Urinary bladder (tissue), 3 donors: ENCODE measurements at regions not wholly inside any gene's neighbourhood (a gene's known extent, or its start where the extent isn't known, plus 50 kb on each side); places are given as distances from the start of the nearest gene placed in this dataset.

Source experiments
- DNase-seq: peaks from one replicate; pipeline ENCODE4 v3.0.0-alpha.2; 2015; ENCODE audit errors: extremely low spot score
- H3K27ac ChIP-seq: one replicate; pipeline ENCODE4 v1.5.1; 2013; ENCODE audit warnings: low read depth, mild to moderate bottlenecking, moderate library complexity
- H3K36me3 ChIP-seq: one replicate; pipeline ENCODE4 v1.6.1; 2013; ENCODE audit warnings: mild to moderate bottlenecking, moderate library complexity; ENCODE audit not compliant: insufficient read depth
- H3K4me1 ChIP-seq: one replicate; pipeline ENCODE4 v1.6.1; 2013; ENCODE audit warnings: mild to moderate bottlenecking, moderate library complexity; ENCODE audit not compliant: insufficient read depth
- H3K4me3 ChIP-seq: one replicate; pipeline ENCODE4 v1.5.1; 2013; ENCODE audit warnings: low read depth, low read length
- WGBS: extraction: QIAGEN DNeasy Blood & Tissue Kit; methylation state at CpG from one replicate; pipeline ENCODE4 v1.1.7; 2013; 5-methylcytosine and 5-hydroxymethylcytosine counted together
- donor health status: healthy with polysubstance abuse.
- donor health status: healthy.

DNA sequence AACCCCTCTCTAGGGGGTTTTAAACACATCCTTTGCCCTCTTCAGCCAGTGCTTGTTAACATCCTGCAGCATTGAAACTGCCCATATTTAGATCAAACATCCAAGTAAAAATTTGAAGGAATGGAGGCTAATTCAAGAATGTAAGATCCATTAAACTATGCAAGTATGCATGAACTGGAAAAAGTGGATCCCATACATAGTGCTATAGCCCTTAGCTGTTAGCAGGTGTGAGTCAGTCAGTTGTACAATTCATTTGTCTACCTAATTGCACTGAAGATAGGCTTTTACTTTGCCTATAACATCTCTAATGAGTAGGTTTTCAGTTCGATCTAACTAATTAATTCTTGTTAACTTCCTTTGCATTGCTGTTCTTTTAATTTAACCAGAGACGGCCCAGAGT lies 270.9 kb downstream of the LMO4 start:
- WGBS, result 80% methylated on average over 2 of the region's 2 CpGs
- Histone ChIP-seq H3K4me1 (no peaks in the 10 kb centered on the region), H3K27ac (no peak overlapping the region), H3K36me3 (no peaks in the 10 kb centered on the region), H3K4me3 (no peak overlapping the region)
- no peak for DNase-seq

DNA sequence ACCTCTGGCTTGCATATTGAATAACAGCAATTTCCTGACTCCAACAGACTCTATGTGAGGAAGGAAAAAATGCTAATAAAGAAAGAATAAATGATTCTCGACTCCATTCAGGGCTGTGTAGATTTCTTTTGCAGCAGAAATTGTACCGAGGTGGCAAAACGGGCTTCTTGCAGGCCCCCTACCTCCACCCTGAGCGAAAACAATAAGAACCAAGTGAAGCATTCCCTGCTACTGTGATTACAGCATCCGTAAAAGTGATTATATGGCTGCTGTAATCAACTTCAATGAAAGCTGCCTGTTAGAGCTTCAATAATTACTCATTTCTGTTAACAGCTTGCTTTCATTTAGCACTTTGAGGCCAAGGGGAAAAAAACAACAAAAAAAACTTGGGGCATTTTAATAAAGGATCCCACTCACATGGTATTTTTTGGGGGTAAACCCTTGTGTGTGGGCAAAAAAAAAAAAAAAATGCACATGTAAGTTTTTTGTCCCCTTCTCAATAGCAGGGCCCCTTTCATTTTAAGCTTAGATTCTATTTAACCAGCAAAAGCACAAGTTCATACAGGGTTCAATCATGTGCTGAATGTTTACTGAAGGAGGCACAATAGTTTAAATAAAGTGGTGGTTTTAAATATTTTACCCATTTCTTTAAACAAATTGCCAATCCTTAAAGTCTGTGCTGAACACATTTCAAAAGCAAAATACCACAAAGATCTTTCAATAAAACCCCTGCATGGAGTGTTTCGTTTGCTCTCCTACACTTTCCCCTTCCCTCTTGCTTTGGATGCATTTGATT lies 271.6 kb downstream of the LMO4 start:
- DNase-seq, result no peak

DNA sequence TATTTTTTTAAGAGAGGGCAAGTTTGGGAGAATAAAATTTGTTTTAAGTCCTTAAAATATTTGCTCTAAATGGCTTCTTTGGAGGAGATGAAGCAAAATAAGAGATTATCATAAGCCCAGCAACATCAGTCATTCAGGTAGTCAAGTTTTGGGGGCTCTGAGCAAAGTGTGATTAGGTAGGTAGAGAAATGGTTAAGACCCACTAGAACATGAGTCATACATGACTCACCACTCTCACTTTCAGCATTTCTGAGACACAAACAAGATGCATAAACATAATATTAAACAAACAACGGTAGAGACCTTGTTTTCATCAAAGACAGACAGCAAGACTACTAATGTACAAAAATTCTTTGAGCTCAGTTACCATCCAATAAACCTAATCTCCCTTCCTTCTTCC lies 272.2 kb downstream of the LMO4 start:
- Histone ChIP-seq H3K36me3 (no peaks in the 10 kb centered on the region), H3K4me1 (no peaks in the 10 kb centered on the region), H3K4me3 (no peak overlapping the region), H3K27ac (no peak overlapping the region)
- no peak for DNase-seq
- 23% methylated on average over 1 of the region's 1 CpG for WGBS

More for the DNA sequence above, 271.6 kb downstream of the LMO4 start:
- Histone ChIP-seq H3K36me3 (no peaks in the 10 kb centered on the region), H3K4me1 (no peaks in the 10 kb centered on the region), H3K4me3 (no peak overlapping the region), H3K27ac (no peak overlapping the region)
- 72% methylated on average over 6 of the region's 6 CpGs for WGBS

DNA sequence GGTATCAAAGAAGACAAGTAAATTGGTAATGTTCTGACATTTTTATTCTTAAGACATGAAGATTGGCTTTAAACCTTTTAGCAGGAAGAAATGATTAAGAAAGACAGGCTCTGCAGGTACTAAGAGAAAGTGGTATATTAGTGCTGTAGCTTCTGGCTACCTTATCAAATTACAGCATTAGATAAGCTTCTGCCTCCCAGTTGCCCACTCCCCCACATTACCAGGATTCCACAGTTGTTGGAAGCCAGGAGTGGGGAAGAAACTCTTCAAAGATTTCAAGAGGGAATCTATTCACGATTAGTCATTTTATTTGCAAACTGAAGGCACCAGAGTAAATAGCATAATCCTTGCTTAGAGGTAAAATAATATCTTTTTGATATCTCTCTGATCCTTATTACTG lies 274.9 kb downstream of the LMO4 start:
- no peak overlapping the region for H3K27ac ChIP-seq
- no peaks in the 10 kb centered on the region for H3K4me1 ChIP-seq
- H3K4me3 ChIP-seq, result no peak overlapping the region
- WGBS, result 71% methylated on average over 1 of the region's 1 CpG
- DNase-seq, result no peak
- no peaks in the 10 kb centered on the region for H3K36me3 ChIP-seq

DNA sequence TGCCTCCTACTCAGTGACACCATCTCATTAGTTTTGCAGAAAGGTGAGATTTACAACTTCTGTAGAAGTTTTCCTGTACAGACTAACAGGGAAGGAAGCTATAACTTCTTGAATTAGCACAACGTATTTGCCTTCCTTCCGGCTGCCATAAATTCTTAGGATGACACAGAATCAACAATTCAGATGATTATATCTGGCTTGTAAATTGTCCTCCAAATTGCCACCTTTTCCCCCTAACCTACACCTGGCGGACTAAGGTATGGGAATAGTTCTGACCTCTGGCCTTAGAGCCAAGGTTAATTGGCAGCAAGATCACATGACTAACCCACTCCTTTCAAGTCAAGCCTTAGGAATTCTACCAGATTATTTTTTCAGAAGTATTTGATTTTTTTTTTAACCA lies 284.3 kb downstream of the LMO4 start:
- no peak overlapping the region for H3K4me3 ChIP-seq
- 76% methylated on average over 3 of the region's 3 CpGs for WGBS

DNA sequence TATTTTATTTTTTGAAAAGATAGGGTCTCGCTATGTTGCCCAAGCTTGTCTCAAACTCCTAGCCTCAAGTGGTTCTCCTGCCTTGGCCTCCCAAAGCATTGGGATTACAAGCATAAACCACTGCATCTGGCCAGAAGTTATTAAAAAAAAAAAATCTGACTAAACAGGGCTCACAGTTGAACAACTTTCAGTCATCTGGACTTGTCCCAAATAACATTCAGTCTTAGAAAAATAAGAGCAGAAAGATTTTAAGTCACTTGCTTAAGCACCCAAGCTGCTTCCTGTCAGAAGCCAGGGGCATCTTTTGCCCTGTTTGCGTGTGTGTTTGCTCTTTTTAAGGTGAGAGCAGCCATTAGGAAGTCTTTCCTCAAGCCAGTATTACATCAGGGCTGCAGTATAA lies 286.8 kb downstream of the LMO4 start:
- Histone ChIP-seq H3K4me3 (no peak overlapping the region), H3K4me1 (no peaks in the 10 kb centered on the region), H3K27ac (no peak overlapping the region), H3K36me3 (no peaks in the 10 kb centered on the region)
- DNase-seq, result no peak
- 86% methylated on average over 2 of the region's 2 CpGs for WGBS

More for the DNA sequence above, 284.3 kb downstream of the LMO4 start:
- Histone ChIP-seq H3K27ac (no peak overlapping the region), H3K36me3 (no peaks in the 10 kb centered on the region), H3K4me1 (no peaks in the 10 kb centered on the region)
- no peak for DNase-seq

DNA sequence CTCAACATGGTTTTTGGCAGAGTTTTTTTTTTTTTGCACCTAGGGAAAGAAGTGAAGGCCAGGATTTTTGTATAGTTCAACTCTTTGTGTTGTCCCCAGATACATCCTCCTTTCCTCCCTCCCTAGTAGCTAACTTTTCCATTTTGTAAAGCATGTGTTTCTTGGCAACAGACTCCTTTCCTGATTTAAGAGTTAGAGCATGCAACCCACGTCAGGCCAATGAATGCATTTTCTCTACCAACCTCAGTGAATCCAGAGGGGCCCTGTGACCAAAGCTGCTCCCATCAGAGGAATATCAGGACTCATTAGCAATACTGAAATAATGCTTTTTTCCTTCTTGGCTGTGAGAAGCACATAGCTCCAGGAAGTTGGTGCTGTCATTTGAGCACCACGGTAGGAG lies 287.2 kb downstream of the LMO4 start:
- no peak for DNase-seq
- no peaks in the 10 kb centered on the region for H3K36me3 ChIP-seq
- no peaks in the 10 kb centered on the region for H3K4me1 ChIP-seq
- no peak overlapping the region for H3K27ac ChIP-seq
- no peak overlapping the region for H3K4me3 ChIP-seq
- 54% methylated on average over 2 of the region's 2 CpGs for WGBS

DNA sequence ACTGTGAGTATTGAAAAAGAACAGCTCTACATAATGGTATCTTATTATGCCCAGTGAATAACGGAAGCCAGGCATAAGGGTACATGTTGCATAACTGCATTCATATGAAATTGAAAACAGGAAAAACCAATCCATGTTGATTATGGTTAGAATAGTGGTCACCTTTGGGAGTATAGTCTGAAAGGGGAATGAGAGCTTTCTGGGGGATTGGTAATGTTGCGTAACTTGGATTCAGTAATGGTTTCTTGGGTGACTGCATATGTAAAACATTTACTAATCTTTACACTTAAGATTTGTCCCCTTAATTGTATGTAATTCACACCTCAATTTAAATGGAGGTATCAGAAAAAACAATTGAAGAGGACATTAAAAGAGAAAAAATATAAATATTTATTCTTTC lies 292.1 kb downstream of the LMO4 start:
- WGBS, result 97% methylated on average over 2 of the region's 2 CpGs
- H3K4me3 ChIP-seq, result no peak overlapping the region
- no peak overlapping the region for H3K27ac ChIP-seq
- no peak for DNase-seq
- H3K36me3 ChIP-seq, result no peaks in the 10 kb centered on the region
- no peaks in the 10 kb centered on the region for H3K4me1 ChIP-seq

DNA sequence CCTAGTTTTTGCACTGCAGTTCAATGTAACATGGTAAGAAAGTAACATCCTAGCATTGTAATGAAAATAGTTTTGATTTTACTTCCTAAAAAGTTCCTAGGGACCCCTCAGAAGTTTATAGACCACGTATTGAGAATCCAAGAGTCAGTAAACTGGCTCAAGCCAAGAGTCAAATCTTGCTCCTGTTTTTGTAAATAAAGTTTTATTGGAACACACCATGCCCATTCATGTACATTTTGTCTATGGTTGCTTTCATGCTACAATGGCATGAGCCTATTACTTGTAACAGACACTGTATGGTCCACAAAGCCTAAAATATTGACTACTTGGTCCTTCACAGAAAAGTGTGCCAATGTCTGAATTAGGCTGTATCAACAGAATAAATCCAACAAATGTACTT lies 301.0 kb downstream of the LMO4 start:
- no peak for DNase-seq
- Histone ChIP-seq H3K27ac (no peak overlapping the region), H3K36me3 (no peaks in the 10 kb centered on the region), H3K4me3 (no peak overlapping the region), H3K4me1 (no peaks in the 10 kb centered on the region)
- 91% methylated on average over 1 of the region's 1 CpG for WGBS

DNA sequence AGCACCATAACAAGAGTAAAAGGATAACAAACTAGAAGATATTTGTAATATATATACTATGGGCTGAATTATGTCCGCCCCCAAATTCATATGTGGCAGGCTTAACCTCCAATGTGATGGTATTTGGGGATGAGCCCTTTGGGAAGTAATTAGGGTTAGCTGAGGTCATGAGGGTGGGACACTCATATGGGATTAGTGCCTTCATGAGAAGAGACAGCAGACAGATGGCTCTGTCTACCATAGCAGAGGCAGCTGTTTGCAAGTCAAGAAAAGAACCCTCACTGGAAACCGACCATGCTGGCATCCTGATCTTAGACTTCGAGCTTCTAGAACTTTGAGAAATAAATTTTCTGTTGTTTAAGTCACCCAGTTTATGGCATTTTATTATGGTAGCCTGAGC lies 303.6 kb downstream of the LMO4 start:
- DNase-seq, result no peak
- Histone ChIP-seq H3K36me3 (no peaks in the 10 kb centered on the region), H3K4me1 (no peaks in the 10 kb centered on the region), H3K4me3 (no peak overlapping the region), H3K27ac (no peak overlapping the region)
- 82% methylated on average over 3 of the region's 3 CpGs for WGBS

DNA sequence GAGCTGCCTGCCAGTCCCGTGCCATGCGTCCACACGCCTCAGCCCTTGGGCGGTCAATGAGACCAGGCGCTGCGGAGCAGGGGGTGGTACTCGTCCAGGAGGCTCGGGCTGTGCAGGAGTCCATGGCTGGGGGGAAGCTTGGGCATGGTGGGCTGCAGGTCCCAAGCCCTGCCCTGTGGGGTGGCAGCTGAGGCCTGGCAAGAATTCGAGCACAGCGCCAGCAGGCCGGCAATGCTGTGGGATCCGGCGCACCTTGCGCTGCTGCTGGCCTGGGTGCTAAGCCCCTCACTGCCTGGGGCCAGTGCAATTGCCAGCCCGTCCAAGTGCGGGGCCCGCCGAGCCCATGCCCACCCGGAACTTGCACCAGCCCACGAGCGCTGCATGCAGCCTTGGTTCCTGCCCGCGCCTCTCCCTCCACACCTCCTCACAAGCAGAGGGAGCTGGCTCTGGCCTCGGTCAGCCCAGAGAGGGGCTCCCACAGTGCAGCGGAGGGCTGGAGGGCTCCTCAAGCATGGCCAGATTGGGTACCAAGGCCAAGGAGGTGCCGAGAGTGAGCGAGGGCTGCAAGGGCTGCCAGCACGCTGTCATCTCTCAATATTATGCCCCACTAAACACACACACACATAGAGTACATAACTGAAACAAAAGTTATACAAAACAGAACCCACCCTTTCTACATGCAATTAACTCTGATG lies 307.7 kb downstream of the LMO4 start:
- whole genome bisulfite sequencing, result 97% methylated on average over 28 of the region's 28 CpGs
- Histone ChIP-seq H3K27ac (no peak overlapping the region), H3K4me1 (no peaks in the 10 kb centered on the region), H3K36me3 (no peaks in the 10 kb centered on the region), H3K4me3 (no peak overlapping the region)
- DNase-seq, result no peak

DNA sequence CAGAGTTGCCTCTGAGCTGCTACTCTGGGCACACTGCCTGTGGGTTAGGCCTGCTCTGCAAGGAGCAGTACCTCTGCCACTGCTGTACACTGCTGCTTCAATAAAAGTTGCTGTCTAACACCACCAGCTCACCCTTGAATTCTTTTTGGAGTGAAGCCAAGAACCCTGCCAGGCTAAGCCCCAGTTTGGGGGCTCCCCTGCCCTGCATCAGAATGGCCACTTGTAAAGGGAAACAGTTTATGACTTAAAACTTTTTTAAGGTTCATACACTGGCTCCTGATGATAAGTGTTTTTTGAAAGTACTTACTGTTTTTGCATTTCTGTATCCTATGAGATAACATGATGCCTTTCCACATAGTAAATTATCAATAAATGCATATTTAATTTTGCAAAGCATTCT lies 310.0 kb downstream of the LMO4 start:
- no peak for DNase-seq
- Histone ChIP-seq H3K27ac (no peak overlapping the region), H3K36me3 (no peaks in the 10 kb centered on the region), H3K4me1 (no peaks in the 10 kb centered on the region), H3K4me3 (no peak overlapping the region)

DNA sequence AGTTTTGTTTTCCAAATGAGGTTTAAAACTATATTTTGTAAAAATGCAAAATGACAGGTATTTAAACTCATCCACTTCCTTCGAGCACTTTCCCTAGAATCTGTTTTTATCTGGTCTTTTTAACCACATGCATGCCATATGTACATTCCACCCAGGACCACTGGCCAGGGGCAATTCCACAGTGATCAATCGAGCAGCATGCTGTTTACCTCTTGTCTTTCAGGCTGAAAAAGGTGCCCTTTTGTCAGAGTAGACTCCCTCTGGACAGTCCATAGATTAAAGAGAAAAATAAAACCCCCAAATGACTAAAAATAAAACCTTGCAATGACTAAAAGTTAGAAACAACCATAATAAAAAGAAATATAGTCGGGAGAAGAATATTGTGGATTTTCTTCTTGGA lies 313.3 kb downstream of the LMO4 start:
- no peak for DNase-seq
- 88% methylated on average over 3 of the region's 3 CpGs for WGBS
- H3K4me1 ChIP-seq, result no peaks in the 10 kb centered on the region

DNA sequence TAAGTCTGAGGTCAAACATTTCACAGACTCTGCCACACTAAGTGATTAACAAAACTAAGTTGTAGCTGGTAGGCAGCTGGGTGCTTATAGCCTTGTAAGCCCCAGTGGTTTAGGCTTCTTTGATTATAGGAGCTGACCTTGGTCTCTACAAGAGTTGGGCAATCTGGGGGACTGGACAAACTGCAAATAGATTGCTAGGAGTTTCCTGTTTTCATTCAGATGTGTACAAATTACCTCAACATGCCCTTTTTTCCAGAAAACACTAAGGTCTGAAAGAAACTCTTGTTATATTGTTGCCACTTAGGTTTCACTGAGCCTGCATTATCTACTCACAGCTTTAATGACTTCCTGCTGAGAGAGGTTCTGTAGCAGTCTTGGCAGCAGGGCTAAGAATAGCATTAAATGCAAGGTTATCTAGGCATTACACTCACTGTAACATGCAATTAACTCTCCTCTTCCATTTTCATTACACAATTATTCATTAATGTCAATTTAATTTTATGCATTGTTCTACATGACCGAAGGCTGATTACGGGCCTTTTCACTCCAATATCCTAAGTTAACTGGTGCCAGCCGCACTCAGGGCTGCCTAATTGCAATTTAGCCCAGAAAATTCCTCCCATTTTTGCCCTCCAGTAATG lies 314.0 kb downstream of the LMO4 start:
- peak; percentile 23 for DNase-seq
- 79% methylated on average over 3 of the region's 3 CpGs for WGBS

More for the DNA sequence above, 313.3 kb downstream of the LMO4 start:
- H3K36me3 ChIP-seq, result no peaks in the 10 kb centered on the region
- no peak overlapping the region for H3K4me3 ChIP-seq
- H3K27ac ChIP-seq, result no peak overlapping the region

More for the DNA sequence above, 314.0 kb downstream of the LMO4 start:
- no peaks in the 10 kb centered on the region for H3K36me3 ChIP-seq
- H3K4me3 ChIP-seq, result no peak overlapping the region
- H3K27ac ChIP-seq, result no peak overlapping the region
- H3K4me1 ChIP-seq, result no peaks in the 10 kb centered on the region
